Neural progenitor cell (in vitro differentiated cells): ENCODE measurements at regions not wholly inside any gene's neighbourhood (a gene's known extent, or its start where the extent isn't known, plus 50 kb on each side); places are given as distances from the start of the nearest gene placed in this dataset.

Source experiments
- EZH2 ChIP-seq: fragments of 200-600 bp; sonication (generic); IDR thresholded peaks from 2 replicates; pipeline ENCODE4 v1.6.1; 2017; ENCODE audit warnings: antibody characterized with exemption, mild to moderate bottlenecking, moderate library complexity
- TF ChIP-seq, protein P1 (sequence below): fragments of 200-600 bp; sonication (generic); IDR thresholded peaks from 2 replicates; pipeline ENCODE4 v1.5.1; 2017; ENCODE audit warnings: antibody characterized with exemption, mild to moderate bottlenecking

DNA sequence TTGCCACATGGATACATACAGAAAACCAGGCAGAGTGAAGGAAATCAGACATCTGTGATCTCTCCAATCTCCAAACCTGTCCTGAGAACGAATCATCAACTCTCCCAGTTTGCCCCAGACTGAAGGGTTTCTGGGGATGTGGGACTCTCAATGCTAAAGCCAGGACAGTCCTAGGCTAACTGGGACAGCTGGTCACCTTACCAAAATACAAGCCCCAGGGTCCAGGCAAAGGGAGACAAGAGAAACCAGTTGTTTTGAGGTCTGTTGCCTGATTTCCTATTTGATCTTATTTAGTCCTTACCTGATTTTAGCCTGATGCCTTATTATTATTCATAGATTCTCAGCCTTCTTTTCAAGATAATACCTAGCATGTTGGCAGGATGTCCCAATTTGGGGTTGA lies 51.7 kb upstream of the TAC4 start:
- TF ChIP-seq, protein P1, sequence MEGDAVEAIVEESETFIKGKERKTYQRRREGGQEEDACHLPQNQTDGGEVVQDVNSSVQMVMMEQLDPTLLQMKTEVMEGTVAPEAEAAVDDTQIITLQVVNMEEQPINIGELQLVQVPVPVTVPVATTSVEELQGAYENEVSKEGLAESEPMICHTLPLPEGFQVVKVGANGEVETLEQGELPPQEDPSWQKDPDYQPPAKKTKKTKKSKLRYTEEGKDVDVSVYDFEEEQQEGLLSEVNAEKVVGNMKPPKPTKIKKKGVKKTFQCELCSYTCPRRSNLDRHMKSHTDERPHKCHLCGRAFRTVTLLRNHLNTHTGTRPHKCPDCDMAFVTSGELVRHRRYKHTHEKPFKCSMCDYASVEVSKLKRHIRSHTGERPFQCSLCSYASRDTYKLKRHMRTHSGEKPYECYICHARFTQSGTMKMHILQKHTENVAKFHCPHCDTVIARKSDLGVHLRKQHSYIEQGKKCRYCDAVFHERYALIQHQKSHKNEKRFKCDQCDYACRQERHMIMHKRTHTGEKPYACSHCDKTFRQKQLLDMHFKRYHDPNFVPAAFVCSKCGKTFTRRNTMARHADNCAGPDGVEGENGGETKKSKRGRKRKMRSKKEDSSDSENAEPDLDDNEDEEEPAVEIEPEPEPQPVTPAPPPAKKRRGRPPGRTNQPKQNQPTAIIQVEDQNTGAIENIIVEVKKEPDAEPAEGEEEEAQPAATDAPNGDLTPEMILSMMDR, result no peak
- no peak for TF ChIP-seq EZH2
